ENCODE measurements at regions not wholly inside any gene's neighbourhood (a gene's known extent, or its start where the extent isn't known, plus 50 kb on each side); places are given as distances from the start of the nearest gene placed in this dataset.

DNA sequence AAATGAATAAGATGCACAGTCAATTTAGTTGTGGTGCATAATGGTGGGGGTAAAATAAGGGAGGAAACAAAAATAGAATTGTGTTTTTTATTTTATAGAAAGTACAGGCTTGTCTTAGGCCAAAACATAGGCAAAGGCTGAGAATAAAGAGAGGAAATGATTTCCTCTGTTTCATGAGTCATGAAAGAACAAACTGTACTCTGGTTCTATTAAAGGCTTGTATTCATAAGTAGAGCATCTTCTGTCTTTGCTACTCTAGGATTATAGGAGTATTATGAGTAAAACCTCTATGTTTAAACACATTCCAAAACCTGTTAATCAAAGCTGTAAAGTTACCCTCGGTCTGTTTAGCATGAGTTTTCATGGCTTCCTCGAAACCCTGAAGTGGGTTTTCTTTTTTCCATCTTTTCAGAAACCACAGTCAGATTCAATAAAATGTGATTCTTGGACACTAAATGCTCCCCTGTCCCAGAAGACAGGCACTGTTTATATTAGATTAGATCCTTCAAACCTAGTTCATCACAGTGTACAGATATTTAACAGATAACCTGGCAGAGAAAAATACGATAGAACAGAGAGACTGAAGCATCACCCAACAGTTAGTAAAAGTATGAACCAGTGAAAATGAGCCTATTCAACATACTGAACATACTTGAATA lies 473.9 kb upstream of the CYLC2 start:
- no peak for DNase-seq
- H3K27ac ChIP-seq = no peak overlapping the region
- H3K4me3 ChIP-seq (ENCODE audit: low read depth, low read length) = no peak overlapping the region
- no peaks in the 10 kb centered on the region for H3K27me3 ChIP-seq (ENCODE audit: insufficient read depth, low read depth, severe bottlenecking)
- peaks cover 3% of the 10 kb centered on the region for H3K9me3 ChIP-seq (ENCODE audit: severe bottlenecking)
- H3K36me3 ChIP-seq = no peaks in the 10 kb centered on the region
- TF ChIP-seq, protein P1, sequence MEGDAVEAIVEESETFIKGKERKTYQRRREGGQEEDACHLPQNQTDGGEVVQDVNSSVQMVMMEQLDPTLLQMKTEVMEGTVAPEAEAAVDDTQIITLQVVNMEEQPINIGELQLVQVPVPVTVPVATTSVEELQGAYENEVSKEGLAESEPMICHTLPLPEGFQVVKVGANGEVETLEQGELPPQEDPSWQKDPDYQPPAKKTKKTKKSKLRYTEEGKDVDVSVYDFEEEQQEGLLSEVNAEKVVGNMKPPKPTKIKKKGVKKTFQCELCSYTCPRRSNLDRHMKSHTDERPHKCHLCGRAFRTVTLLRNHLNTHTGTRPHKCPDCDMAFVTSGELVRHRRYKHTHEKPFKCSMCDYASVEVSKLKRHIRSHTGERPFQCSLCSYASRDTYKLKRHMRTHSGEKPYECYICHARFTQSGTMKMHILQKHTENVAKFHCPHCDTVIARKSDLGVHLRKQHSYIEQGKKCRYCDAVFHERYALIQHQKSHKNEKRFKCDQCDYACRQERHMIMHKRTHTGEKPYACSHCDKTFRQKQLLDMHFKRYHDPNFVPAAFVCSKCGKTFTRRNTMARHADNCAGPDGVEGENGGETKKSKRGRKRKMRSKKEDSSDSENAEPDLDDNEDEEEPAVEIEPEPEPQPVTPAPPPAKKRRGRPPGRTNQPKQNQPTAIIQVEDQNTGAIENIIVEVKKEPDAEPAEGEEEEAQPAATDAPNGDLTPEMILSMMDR (IDR thresholded peaks at IDR 0.05; ENCODE audit: low read depth, low read length) = no peak

GRCh38 chr9:102519423-102519822 lies 475.7 kb upstream of the CYLC2 start:
- Histone ChIP-seq H3K4me3 (ENCODE audit: low read depth, low read length) (no peak overlapping the region), H3K9me3 (ENCODE audit: severe bottlenecking) (no peaks in the 10 kb centered on the region), H3K27ac (no peak overlapping the region), H3K27me3 (ENCODE audit: insufficient read depth, low read depth, severe bottlenecking) (no peaks in the 10 kb centered on the region), H3K36me3 (no peaks in the 10 kb centered on the region)
- no peak for DNase-seq
- TF ChIP-seq, protein P1 (IDR thresholded peaks at IDR 0.05; ENCODE audit: low read depth, low read length) = no peak

DNA sequence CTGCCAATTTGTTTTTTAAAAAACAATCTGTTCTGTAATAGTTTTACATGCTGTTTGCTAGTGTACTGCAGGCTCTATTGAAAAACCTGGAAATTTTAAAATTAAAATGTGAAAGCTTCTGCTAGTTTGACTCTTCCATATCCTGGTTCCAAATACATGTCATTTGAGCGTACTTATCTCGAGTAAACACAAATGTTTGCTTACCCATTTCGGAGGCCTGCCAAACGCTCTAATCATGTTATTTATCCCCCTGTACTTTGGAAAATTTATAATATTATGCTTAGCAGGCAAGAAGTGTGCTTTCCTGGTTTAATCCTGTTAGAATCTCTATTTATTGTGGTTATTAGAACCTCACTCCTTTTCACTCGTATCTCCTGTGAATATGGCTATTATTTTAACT lies 476.8 kb upstream of the CYLC2 start:
- Histone ChIP-seq H3K27ac (no peak overlapping the region), H3K9me3 (ENCODE audit: severe bottlenecking) (no peaks in the 10 kb centered on the region), H3K27me3 (ENCODE audit: insufficient read depth, low read depth, severe bottlenecking) (no peaks in the 10 kb centered on the region), H3K4me3 (ENCODE audit: low read depth, low read length) (no peak overlapping the region), H3K36me3 (no peaks in the 10 kb centered on the region)
- no peak for DNase-seq
- TF ChIP-seq, protein P1 (IDR thresholded peaks at IDR 0.05; ENCODE audit: low read depth, low read length) = no peak

DNA sequence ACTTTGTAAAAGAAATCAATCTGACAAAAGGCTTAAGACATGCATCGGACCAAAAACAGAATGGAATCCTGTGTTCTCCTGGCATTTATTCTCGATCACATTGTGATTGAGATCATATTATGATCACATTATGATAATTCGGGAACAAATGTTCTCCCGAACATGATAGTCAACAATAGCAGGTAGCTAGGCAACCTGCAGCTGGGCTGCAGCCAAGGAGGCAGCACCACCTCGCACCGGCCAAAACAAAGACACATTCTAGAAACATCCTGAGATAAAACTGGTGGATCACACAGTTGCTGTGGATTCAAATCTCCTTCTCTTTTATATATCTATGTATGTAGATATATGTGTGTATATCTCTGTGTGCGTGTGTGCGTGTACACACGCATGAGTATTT lies 480.6 kb upstream of the CYLC2 start:
- Histone ChIP-seq H3K27me3 (ENCODE audit: insufficient read depth, low read depth, severe bottlenecking) (no peaks in the 10 kb centered on the region), H3K36me3 (no peaks in the 10 kb centered on the region), H3K9me3 (ENCODE audit: severe bottlenecking) (no peaks in the 10 kb centered on the region), H3K27ac (no peak overlapping the region), H3K4me3 (ENCODE audit: low read depth, low read length) (no peak overlapping the region)
- TF ChIP-seq, protein P1 (IDR thresholded peaks at IDR 0.05; ENCODE audit: low read depth, low read length) = no peak
- no peak for DNase-seq

DNA sequence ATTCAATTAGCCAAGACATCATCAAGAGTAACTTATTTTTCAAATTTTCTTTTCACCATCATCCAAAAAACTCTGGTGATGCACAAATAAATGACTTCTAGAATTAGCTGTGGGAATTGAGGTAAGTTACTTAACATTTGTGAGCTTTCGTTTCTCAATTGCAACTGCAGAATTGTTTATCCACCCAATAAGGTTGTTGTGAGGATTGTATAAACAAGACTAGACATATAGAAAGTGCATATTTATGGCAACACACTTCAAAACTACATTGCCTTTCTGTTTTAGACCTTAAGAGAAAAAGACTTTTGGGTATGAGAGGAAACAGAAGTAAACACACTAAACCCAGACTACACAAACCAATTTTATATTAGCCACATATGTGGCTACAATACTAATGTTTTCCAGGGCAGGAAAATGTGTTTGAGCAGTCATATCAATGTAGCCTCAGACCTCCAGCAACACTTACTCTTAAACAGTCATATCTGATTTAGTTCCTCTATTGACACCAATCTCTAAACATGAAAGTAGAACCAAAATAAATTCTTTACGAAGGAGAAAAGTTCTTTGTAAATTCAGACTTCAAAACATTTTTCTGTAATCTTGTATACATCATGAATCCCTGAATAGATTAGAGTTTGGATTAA lies 488.0 kb upstream of the CYLC2 start:
- no peaks in the 10 kb centered on the region for H3K36me3 ChIP-seq
- TF ChIP-seq, protein P1 (IDR thresholded peaks at IDR 0.05; ENCODE audit: low read depth, low read length) = no peak
- H3K9me3 ChIP-seq (ENCODE audit: severe bottlenecking) = no peaks in the 10 kb centered on the region
- no peak overlapping the region for H3K4me3 ChIP-seq (ENCODE audit: low read depth, low read length)
- H3K27ac ChIP-seq = no peak overlapping the region
- no peaks in the 10 kb centered on the region for H3K27me3 ChIP-seq (ENCODE audit: insufficient read depth, low read depth, severe bottlenecking)
- DNase-seq = no peak

Measured in WERI-Rb-1 (cell line).